Keratinocyte (primary cell): ENCODE measurements at regions not wholly inside any gene's neighbourhood (a gene's known extent, or its start where the extent isn't known, plus 50 kb on each side); places are given as distances from the start of the nearest gene placed in this dataset.

Experiments
- CTCF ChIP-seq, 3 experiments: IDR thresholded peaks in 1 of 3; conservative IDR thresholded peaks in 1 of 3; optimal IDR thresholded peaks in 1 of 3; 2 replicates in 2 of 3; 3 replicates in 1 of 3; pipeline versions ENCODE3 to v1.5.1; 2011; ENCODE audit warnings: low read length in 3 of 3, mild to moderate bottlenecking in 3 of 3, moderate library complexity in 2 of 3, control low read depth in 1 of 3, inconsistent platforms in 1 of 3; ENCODE audit not compliant: insufficient read depth in 2 of 3; ENCODE audit errors: extremely low read depth in 1 of 3
- EZH2 ChIP-seq: IDR thresholded peaks from one replicate; pipeline ENCODE4 v1.6.1; 2012; ENCODE audit warnings: inconsistent platforms, mild to moderate bottlenecking, low read length, moderate library complexity

GRCh38 chr4:33425936-33426335, 2705.8 kb downstream of the PCDH7 start:
- TF ChIP-seq CTCF (optimal IDR thresholded peaks at IDR 0.05 in 1 of 3, IDR thresholded peaks at IDR 0.05 in 1 of 3, conservative IDR thresholded peaks at IDR 0.05 in 1 of 3; ENCODE audit: extremely low read depth in 1 of 3, insufficient read depth in 2 of 3, low read length in 3 of 3) (no peak), EZH2 (no peak)
